Chondrocyte (in vitro differentiated cells): ENCODE measurements at regions not wholly inside any gene's neighbourhood (a gene's known extent, or its start where the extent isn't known, plus 50 kb on each side); places are given as distances from the start of the nearest gene placed in this dataset.
"Not testable (repeated sequence)": the region's sequence is repeated elsewhere in the genome, so short reads cannot be mapped to it uniquely, and the experiment has no call there.

Experiments used
- DNase-seq: peaks from one replicate; pipeline ENCODE4 v3.0.0; 2021; ENCODE audit warnings: mixed read lengths, low spot score
- H3K27ac Mint-ChIP-seq: one replicate; pipeline ENCODE4 v1.8.0; 2021; ENCODE audit warnings: mild to moderate bottlenecking, moderate library complexity, mixed read lengths; ENCODE audit not compliant: unreplicated experiment
- H3K27me3 Mint-ChIP-seq: 2 replicates; pipeline ENCODE4 v1.8.0; 2021; ENCODE audit warnings: low read depth, mixed read lengths
- H3K36me3 Mint-ChIP-seq: 2 replicates; pipeline ENCODE4 v1.8.0; 2021; ENCODE audit warnings: low read depth, mixed read lengths
- H3K4me1 Mint-ChIP-seq: 2 replicates; pipeline ENCODE4 v1.8.0; 2021; ENCODE audit warnings: low read depth, mild to moderate bottlenecking, mixed read lengths
- H3K4me3 Mint-ChIP-seq: one replicate; pipeline ENCODE4 v1.8.0; 2021; ENCODE audit warnings: mild to moderate bottlenecking, moderate library complexity, mixed read lengths; ENCODE audit not compliant: unreplicated experiment
- H3K9me3 Mint-ChIP-seq: 2 replicates; pipeline ENCODE4 v1.8.0; 2021; ENCODE audit warnings: low read depth, mixed read lengths
- CTCF ChIP-seq: fragments of 200-600 bp; sonication (generic); IDR thresholded peaks from 2 replicates; pipeline ENCODE4 v1.5.0; 2021; ENCODE audit warnings: antibody characterized with exemption, mild to moderate bottlenecking, moderate library complexity

- DNase-seq: no peak
- TF ChIP-seq CTCF: no peak
- Mint-ChIP-seq H3K9me3 (peaks cover 15% of the 10 kb centered on the region), H3K4me1 (peaks cover 5% of the 10 kb centered on the region), H3K4me3 (no peak overlapping the region), H3K36me3 (peaks cover 2% of the 10 kb centered on the region), H3K27me3 (no peaks in the 10 kb centered on the region), H3K27ac (no peak overlapping the region)
Observed at GRCh38 chr12:47340411-47341015, 260.8 kb upstream of the AMIGO2 start.

GRCh38 chr12:47337581-47337980, 257.8 kb upstream of the AMIGO2 start:
- Mint-ChIP-seq H3K9me3 (peaks cover 15% of the 10 kb centered on the region), H3K4me1 (no peaks in the 10 kb centered on the region), H3K27ac (no peak overlapping the region), H3K27me3 (no peaks in the 10 kb centered on the region), H3K36me3 (peaks cover 2% of the 10 kb centered on the region), H3K4me3 (no peak overlapping the region)
- no peak for DNase-seq
- no peak for TF ChIP-seq CTCF

GRCh38 chr12:47333271-47333858, 253.6 kb upstream of the AMIGO2 start:
- H3K27me3 Mint-ChIP-seq, DNase-seq, H3K36me3 Mint-ChIP-seq, H3K4me3 Mint-ChIP-seq, H3K4me1 Mint-ChIP-seq, H3K27ac Mint-ChIP-seq: not testable (repeated sequence)
- H3K9me3 Mint-ChIP-seq: peaks cover 15% of the 10 kb centered on the region

GRCh38 chr12:47328831-47329545, 249.2 kb upstream of the AMIGO2 start:
- Mint-ChIP-seq H3K27me3 (no peaks in the 10 kb centered on the region), H3K36me3 (no peaks in the 10 kb centered on the region), H3K4me1 (peaks cover 9% of the 10 kb centered on the region), H3K27ac (peak overlapping the region; percentile 57), H3K4me3 (no peak overlapping the region), H3K9me3 (no peaks in the 10 kb centered on the region)
- no peak for TF ChIP-seq CTCF
- DNase-seq: no peak

- H3K36me3 Mint-ChIP-seq: no peaks in the 10 kb centered on the region
Observed at GRCh38 chr12:47326190-47326589, 246.4 kb upstream of the AMIGO2 start.

More at GRCh38 chr12:47326190-47326589, 246.4 kb upstream of the AMIGO2 start:
- no peak for DNase-seq
- H3K9me3 Mint-ChIP-seq: peaks cover 3% of the 10 kb centered on the region
- peaks cover 9% of the 10 kb centered on the region for H3K4me1 Mint-ChIP-seq
- H3K4me3 Mint-ChIP-seq: no peak overlapping the region
- H3K27me3 Mint-ChIP-seq: no peaks in the 10 kb centered on the region
- no peak overlapping the region for H3K27ac Mint-ChIP-seq
- TF ChIP-seq CTCF: no peak
